Activated CD4-positive, alpha-beta T cell treated with anti-CD3 and anti-CD28 coated beads, Interleukin-2, Interleukin-6, amounts not matched to agents 100 ng/mL and 50 ng/mL, durations not matched to agents 16 hours and 8 hours (primary cell): ENCODE measurements at regions not wholly inside any gene's neighbourhood (a gene's known extent, or its start where the extent isn't known, plus 50 kb on each side); places are given as distances from the start of the nearest gene placed in this dataset.
"Not testable (repeated sequence)": the region's sequence is repeated elsewhere in the genome, so short reads cannot be mapped to it uniquely, and the experiment has no call there.

Source experiments
- DNase-seq: peaks from one replicate; pipeline ENCODE4 v3.0.0-alpha.2; 2020

DNA sequence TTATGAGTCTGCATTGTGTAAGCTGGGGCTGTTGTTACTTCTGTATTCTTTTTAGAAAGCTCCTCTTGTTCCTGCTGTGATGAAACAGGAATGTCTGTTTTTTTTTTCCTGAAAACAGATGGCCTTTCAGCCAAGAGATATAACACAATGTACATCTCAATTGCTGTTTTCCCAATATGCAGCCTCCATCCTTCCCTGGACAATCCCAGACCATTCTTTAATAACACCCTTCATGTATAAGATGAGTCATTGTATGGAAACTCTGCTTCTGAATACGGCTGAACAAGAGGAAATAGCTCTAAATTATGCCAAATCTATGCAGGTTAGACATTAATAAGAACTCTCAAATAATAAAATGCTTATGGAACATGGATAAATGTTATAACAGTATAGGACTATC lies 60.2 kb upstream of the LRRC4C start:
- no peak for DNase-seq

DNA sequence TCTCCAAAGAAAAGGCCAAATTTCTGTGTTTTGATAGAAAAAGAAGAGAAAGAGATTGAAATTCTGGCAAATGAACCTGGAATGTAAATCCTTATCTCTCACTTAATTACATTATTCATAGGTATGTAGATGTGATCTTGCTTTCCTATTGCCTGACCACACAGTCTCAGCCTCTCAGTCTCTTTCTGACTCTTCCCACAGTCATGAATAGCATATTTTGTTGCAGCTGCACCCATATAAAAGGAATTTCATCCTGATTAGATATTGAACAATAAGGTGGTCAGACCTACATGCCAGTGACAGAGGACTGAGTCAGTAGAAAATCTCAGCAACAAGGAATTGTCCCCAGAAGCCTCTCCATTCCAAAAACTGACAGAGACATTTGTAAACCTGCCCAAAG lies 62.9 kb upstream of the LRRC4C start:
- DNase-seq, result no peak

DNA sequence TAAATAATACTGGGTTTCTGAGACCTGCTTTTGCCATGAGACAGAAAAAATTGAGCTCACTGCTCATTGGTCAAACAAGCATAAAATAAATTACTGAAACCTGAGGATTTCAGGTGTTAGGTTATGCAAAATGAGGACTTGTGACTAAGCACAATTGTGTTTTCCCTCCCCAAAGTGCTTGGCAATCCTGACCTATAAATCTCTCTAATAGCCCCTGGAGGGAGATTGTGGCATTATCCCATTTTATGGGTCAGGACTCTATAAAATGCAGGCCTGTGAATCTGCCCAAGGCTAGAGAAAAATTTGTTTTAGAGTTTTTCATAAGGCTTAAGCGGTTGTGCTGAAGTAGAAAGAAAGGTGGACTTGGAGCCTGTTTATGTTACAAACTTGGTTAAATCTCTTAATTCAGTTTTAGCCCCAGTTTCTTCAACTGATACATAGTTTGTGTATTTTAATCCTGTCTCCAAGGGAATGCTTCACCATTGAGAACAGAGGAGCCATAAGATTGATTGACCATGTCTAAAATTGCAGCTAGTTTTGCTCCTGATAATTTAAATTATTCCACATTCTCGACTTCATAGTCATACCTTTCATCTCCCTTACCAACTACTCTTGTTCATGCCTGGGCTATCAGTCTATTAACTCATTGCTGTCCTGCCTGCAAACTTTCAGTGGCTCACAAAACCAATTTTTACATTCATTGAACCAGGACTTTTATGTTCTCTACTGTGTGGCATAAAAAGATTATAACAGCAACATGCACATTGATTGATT lies 63.6 kb upstream of the LRRC4C start:
- DNase-seq, result no peak

DNA sequence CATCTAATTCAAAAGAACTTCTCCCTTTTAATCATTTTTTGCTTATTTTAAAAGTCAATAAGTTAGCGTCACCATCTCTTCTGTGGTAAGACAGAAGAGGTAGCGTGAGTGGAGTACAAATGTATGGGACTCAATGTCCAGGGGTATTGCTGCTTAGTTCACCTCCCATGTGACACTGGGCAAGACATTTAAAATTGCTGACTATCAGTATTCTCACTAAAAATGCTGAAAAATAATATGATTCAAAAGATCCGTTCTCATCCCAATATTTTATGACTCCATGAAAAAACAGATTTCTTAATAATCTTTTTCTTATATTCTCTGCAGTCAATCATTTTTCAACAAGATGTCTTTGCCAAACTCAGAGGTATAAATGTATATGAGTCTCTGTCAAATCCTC lies 68.1 kb upstream of the LRRC4C start:
- no peak for DNase-seq

DNA sequence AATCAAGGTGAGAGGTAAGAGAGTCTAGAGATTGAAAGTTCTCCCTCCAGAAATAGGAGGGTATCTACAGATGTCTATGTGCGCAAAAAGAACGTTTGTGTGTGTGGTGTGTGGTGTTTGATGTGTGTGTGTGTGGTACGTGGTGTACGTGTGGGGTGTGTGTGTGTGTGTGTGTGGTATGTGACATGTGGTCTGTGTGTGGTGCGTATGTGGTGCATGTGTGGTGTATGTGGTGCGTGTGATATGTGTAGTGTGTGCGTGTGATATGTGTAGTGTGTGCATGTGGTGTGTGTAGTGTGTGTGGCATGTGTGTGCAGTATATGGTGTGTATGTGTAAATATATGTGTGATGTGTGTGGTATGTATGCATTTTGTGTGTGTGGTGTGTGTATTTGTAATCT lies 73.0 kb upstream of the LRRC4C start:
- DNase-seq, result no peak

DNA sequence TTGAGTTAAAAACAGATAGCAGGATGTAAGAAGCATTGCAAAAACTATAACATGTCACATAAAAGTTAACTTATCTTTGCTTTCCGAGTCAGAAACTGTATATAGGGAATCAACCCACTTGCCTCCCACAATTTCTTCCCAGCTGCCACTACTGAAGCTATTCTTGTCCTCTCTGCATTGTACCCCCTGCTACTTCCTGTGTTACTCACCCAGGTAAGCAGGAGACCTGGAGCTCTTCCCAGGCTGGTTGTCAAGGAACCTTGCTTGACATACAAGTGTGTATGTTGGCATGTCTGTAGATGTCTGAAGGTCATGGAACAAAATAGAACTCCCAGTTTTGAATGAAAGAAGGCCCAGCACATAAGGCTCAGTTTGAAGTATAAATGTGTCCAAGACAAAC lies 74.3 kb upstream of the LRRC4C start:
- no peak for DNase-seq

DNA sequence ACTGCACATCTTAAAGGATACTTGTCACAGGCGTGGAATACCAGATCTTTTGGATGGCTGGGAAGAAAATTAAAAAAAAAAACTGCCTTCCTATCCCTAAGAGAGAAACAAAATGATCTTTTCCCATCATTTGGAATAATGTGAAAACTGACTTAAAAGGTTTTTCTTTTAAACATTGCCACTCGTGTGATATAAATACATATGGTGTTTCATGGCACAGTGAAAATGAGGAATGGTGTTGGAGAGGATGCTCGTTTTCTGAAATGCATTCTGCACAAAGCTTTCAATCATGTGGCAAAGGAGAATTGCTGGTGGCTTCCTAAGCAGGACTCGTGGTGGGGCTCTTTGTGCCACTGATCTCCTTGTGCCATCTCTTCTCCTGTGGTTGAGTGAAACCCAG lies 74.9 kb upstream of the LRRC4C start:
- DNase-seq, result no peak

DNA sequence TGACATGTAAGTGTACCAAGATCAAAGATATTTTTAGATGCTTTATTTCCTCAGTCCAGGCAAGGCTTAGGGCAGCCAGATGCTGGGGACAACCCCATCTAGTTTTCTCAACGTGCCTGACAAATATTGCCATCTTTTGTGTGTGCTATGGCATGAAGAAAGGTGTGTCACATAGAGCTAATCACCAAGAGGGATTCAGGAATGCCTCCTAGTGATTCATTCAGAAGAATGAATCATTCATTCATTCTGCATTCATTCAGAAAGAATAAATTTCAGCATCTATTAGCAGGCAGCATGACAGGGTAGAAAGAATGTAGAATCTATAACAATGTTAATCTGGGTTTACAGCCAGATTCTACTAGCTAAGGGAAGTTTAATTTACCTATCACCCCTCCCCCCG lies 75.4 kb upstream of the LRRC4C start:
- DNase-seq, result no peak

DNA sequence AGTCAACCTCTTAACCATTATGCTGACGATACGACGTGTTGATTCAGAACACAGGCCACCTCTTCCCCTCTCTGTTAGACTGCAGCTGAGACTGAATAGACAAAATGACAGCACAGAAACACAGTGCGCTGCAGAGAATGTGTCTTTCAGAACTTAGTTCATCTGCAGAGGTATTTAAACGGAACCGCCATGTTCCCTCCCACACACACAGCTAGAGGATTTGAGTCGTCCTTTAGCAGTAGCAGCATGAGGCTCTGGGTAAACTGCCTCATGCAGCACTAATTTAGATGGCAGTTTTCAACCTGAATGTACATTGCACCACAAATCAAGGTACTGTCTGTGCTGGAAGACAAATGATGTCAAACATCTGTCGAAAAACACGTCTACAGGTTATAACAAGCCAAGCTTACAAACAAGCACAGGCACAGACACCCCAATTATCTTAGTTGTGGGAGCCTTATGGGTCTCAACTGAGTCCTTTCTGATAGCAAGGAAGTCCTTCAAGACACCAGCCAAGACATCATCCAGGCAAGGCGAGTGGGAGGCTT lies 76.6 kb upstream of the LRRC4C start:
- DNase-seq, result no peak

DNA sequence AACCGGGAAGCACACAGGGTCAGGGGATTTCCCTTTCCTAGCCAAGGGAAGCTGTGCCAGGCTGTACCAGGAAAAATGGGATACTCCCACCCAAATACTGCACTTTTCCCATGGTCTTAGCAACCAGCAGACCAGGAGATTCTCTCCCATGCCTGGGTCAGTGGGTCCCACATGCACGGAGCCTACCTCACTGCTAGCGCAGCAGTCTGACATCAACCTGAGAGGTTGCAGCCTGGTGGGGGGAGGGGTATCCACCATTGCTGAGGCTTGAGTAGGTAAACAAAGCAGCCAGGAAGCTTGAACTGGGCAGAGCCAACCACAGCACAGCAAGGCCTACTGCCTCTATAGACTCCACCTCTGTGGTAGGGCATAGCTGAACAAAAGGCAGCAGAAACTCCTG lies 85.5 kb upstream of the LRRC4C start:
- not testable (repeated sequence) for DNase-seq

DNA sequence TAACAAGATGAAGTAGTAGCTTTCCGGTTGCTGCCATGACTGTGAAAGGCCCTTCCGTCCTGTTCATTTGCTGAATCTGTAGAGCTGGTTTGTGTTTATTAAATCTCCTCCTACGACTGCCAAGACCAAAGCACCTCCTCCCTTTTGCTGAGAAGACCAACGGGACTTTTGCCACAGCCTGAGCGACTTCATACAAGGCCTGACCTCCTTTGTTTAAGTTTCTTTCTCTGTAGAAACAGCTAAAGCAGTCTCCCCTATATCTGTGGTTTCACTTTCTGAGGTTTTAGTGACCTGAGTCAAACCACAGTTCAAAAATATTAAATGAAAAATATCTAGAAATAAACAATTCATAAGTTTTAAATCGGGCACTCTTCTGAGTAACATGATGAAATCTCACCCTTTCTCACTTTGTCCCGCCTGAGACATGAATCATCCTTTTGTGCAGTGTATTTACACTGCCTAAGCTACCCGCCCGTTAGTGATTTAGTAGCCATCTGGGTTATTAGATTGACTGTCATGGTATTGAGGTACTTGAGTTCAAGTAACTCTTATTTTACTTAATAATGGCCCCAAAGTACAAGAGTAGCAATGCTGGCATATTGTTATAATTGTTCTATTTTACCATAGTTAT lies 119.1 kb upstream of the LRRC4C start:
- DNase-seq, result no peak

DNA sequence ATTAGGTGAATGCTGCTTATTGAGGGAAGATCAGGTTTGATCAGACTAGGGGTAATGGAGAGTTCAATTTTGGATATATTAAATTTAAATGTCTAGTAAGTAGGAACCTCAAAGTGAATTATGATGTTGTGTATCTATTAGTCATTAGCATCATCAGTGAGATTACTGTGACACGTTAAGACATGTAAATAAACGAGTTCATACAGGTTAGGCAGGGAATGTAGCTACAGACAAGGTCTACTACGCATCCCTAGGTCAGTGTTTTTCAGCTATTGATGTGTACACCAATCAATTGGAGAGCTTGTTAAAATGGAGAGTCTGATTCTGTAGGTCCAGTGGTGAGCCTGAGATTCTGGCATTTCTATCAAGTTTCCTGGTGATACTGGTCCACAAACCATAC lies 120.1 kb upstream of the LRRC4C start:
- DNase-seq, result no peak

DNA sequence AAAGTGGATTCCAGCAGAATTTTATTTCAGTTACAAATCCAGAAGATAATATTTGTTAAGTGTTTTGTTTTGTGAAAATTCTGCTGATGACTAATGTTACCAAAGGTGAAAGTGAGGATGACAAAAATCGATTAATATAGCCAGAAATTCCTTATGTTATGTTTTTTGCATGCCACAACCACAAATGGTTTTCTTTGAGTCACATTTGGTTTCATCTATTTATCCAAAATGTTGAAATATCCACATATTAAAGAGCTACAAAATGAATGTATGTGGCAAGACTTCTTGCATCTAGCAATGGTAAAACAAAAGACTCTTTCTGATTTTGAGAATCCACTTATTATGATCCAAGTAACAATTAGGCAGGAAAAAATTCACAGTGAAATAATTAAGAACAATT lies 150.1 kb upstream of the LRRC4C start:
- no peak for DNase-seq

DNA sequence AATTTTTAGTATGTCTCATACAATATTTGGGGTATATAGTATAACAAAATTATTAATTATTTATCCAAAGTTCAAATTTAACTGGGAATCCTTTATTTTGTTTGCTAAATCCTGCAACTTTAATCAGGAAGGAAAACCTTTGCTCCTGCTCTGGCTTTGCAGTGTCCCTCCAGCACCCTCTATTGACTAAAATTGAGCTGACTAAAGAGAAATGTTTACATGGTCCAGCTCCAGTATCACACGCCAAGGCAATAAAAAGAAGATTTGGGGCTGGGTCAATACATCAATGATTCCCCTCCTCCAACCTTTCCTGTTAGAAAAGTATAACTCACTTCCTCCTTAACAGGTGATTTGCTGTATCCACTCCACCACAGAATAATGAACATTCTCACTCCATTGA lies 153.0 kb upstream of the LRRC4C start:
- DNase-seq, result no peak

DNA sequence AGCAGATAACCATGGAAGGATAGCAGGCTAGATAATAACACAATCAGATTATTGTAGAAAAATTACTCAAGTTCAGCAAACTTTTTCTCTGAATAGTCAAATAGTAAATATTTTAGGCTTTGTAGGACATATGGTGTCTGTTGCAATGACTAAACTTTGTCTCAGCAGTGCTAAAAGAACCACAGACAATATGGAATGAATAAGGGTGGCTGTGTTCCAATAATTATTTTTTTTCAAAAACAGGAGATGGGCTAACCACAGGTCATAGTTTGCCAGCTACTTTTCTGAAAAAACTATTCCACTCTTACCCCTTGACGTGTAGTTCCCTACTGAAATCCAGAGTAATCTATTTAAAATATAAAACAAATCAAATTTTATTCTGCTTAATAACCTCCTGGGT lies 153.9 kb upstream of the LRRC4C start:
- DNase-seq, result no peak

DNA sequence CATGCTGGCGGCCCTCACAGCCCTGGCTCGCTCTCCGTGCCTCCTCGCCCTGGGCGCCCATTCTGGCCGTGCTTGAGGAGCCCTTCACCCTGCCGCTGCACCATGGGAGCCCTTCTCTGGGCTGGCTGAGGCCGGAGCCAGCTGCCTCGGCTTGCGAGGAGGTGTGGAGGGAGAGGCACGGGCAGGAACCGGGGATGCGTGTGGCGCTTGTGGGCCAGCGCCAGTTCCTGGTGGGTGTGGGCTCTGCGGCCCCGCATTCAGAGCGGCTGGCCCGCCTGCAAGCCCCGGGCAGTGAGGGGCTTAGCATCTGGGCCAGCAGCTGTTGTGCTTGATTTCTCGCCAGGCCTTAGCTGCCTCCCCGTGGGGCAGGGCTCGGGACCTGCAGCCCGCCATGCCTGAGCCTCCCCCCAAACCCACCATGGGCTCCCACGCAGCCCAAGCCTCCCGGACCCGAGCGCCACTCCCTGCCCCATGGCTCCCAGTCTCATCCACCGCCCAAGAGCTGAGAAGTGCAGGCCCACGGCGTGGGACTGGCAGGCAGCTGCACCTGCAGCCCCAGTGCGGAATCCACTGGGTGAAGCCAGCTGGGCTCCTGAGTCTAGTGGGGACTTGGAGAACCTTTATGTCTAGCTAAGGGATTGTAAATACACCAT lies 163.4 kb upstream of the LRRC4C start:
- no peak for DNase-seq

DNA sequence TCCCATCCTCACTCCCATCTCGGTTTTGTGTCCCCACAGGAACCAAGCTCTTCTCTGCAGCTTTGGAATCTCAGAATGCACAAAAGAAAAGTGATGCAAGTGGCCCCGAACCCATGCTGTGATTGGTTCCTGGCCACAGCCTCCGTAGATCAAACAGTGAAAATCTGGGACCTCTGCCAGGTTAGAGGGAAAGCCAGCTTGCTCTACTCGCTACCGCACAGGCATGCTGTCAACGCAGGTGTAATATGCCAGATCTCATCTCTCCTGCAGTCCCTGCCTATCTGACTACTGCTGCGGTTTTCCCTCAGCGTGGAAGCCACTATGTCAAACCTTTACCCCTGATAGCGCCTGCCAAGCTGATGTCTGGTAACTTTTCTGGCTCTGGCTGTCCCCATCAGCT lies 200.5 kb upstream of the LRRC4C start:
- no peak for DNase-seq

DNA sequence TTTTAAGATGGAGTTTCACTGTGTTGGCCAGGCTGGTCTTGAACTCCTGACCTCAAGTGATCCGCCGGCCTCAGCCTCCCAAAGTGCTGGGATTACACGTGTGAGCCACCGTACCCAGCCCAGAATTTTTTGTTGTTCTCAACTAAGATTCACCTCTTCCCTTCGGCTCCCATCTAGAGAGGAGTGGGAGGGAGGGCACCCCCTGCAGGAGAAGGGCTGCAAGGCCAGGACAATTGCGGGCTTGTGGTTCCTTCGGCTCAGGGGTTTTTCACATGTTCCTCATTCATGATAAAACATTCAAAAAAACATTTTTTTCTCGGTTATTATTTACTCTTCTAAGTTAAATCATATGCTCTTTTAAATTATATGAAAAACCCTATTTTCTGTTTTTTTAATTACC lies 201.1 kb upstream of the LRRC4C start:
- no peak for DNase-seq

DNA sequence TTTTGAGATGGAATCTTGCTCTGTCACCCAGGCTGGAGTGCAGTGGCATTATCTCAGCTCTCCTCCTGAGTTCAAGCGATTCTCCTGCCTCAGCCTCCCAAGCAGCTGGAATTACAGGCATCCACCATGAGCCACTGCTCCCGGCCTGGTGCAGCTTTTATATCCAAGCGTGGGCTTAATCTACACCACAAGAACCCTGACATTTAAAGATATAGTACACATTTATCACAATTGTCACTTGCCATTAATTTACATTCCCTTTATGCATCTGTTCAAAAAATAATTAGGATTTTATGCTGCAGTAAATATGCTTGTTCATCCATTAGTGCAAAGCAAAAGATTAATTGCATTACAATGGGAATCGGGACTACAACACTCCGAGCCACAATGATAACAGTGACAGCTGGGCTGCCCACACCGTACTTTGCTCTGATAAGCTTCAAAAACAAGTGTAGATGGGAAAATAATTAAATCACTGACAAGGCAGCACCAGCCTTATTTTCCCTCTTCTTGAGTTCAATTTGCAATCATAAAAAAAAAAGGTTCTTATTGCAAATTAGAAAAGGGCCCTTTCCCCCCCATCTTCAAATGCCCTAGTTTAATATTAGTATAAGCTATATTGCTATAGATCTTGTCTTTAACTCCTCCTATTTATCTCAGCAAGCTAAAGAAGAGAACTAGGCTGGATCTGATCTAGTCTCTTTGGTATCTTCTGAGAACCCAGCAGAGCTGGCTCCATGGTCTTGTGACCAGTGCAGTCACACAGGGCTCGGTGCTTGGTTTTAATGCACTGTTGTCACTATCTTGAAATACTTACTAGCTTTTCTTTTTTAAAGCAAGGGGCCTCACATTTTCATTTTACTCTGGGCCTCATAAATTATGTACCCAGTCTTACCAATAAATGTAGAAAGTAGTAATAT lies 206.2 kb upstream of the LRRC4C start:
- no peak for DNase-seq

DNA sequence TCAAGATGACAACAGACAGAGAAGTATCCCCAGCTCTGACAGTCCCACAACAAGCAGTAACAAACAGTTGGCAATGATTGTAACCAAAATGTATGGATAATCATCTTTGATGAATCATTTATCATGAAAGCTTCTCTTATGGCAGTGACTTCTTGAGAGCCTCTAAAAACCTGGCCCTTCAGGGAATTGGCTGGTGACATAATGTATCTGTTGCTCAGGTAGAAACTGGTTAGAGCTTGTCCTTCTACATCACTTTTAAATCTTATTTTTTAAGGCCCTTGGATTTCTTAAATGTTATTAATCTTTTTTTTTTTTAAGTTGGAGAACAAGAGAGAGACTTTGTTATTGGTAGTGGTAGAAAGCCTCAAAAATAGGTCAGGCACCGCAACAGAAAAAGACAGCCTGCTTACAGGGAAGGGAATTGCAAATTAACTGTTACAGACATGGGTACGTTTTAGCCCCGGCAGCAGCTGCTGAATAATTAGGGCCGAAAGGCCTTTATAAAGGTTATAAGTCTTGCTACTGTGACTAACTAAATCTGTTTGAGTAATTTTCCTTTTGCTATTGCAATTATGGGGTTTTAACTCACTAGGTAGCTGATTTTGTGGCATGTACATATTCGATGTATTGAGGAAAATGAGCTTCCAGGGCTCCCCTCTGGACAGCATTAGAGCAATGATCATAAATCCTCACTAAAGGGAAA lies 207.7 kb upstream of the LRRC4C start:
- no peak for DNase-seq

DNA sequence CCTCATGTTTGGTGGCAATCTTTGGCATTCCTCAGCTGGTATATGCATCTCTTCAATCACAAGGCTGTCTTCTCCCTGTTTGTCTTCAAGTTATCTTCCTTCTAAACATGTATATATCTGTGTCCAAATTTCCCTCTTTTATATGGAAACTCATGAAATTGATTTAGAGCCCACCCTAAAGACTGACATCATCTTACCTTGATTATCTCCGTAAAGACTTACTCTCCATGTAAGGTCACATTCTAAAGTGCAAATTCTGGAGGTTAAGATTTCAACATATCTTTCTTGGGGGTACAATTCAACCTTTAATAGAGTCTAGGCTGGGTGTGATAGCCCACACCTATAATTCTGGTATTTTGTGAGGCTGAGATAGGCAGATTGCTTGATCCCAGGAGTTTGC lies 215.8 kb upstream of the LRRC4C start:
- DNase-seq, result no peak

DNA sequence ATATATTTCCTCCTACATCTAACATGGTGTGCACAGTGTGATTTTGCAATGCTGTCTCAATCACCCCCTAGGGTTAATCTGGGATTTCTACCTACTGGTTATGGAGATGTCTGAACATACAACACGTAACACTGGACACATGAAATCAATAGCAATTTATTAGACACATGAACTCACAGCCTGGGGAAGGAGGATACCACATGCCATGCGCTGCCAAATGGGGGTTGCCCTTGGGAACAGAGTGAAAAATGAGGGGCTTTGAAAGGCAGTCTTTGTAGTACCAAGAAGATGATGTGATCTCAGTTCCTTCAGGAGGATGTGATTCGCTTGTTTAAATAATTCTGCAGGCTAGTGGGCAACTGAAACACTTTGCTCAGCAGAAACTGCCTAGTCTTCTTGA lies 253.6 kb upstream of the LRRC4C start:
- DNase-seq, result no peak
